HG03135 (cell line): ENCODE measurements at regions not wholly inside any gene's neighbourhood (a gene's known extent, or its start where the extent isn't known, plus 50 kb on each side); places are given as distances from the start of the nearest gene placed in this dataset.

Source experiments
- ATAC-seq: cut with Tn5 transposase; IDR thresholded peaks from one replicate; pipeline ENCODE4 v1.9.1; 2021; ENCODE audit warnings: mild to moderate bottlenecking, moderate library complexity; ENCODE audit not compliant: unreplicated experiment

GRCh38 chr5:106172681-106173532 is 1497.8 kb downstream of the EFNA5 start:
- ATAC-seq, result no peak

- ATAC-seq, result no peak
These were observed 1499.0 kb downstream of the EFNA5 start for GRCh38 chr5:106171708-106172107.

- no peak for ATAC-seq
These were observed 1499.6 kb downstream of the EFNA5 start for GRCh38 chr5:106171132-106171531.

- ATAC-seq, result no peak
These were observed 1503.0 kb downstream of the EFNA5 start for GRCh38 chr5:106167766-106168165.

GRCh38 chr5:106163233-106163632 is 1507.5 kb downstream of the EFNA5 start:
- ATAC-seq, result no peak

GRCh38 chr5:106159616-106160015 is 1511.1 kb downstream of the EFNA5 start:
- ATAC-seq, result no peak

- ATAC-seq, result no peak
These were observed 1516.4 kb downstream of the EFNA5 start for GRCh38 chr5:106154280-106154716.

- ATAC-seq, result no peak
These were observed 1518.2 kb downstream of the EFNA5 start for GRCh38 chr5:106152569-106152968.

- no peak for ATAC-seq
These were observed 1528.6 kb downstream of the EFNA5 start for GRCh38 chr5:106142116-106142515.

- ATAC-seq, result no peak
These were observed 1530.6 kb downstream of the EFNA5 start for GRCh38 chr5:106140101-106140500.

- ATAC-seq, result no peak
These were observed 1534.7 kb downstream of the EFNA5 start for GRCh38 chr5:106136061-106136460.

GRCh38 chr5:106135473-106135872 is 1535.3 kb downstream of the EFNA5 start:
- no peak for ATAC-seq

GRCh38 chr5:106134549-106134948 is 1536.2 kb downstream of the EFNA5 start:
- ATAC-seq, result no peak

GRCh38 chr5:106127985-106128384 is 1542.8 kb downstream of the EFNA5 start:
- ATAC-seq, result peak; percentile 55

- no peak for ATAC-seq
These were observed 1543.4 kb downstream of the EFNA5 start for GRCh38 chr5:106127341-106127781.

GRCh38 chr5:106121972-106122605 is 1548.6 kb downstream of the EFNA5 start:
- ATAC-seq, result peak; percentile 84

GRCh38 chr5:106116682-106117081 is 1554.1 kb downstream of the EFNA5 start:
- no peak for ATAC-seq

- ATAC-seq, result no peak
These were observed 1556.8 kb downstream of the EFNA5 start for GRCh38 chr5:106113922-106114321.

- ATAC-seq, result no peak
These were observed 1564.4 kb downstream of the EFNA5 start for GRCh38 chr5:106106384-106106783.

- ATAC-seq, result no peak
These were observed 1573.4 kb downstream of the EFNA5 start for GRCh38 chr5:106097340-106097739.

GRCh38 chr5:106094839-106095238 is 1575.9 kb downstream of the EFNA5 start:
- no peak for ATAC-seq

- ATAC-seq, result no peak
These were observed 1576.5 kb downstream of the EFNA5 start for GRCh38 chr5:106094204-106094607.
